HL-60 (cell line): ENCODE measurements at regions not wholly inside any gene's neighbourhood (a gene's known extent, or its start where the extent isn't known, plus 50 kb on each side); places are given as distances from the start of the nearest gene placed in this dataset.
"Not testable (repeated sequence)": the region's sequence is repeated elsewhere in the genome, so short reads cannot be mapped to it uniquely, and the experiment has no call there.

Experiments
- CTCF ChIP-seq: IDR thresholded peaks from one replicate; pipeline ENCODE4 v1.5.1; 2011; ENCODE audit warnings: low read length, control low read depth, inconsistent platforms; ENCODE audit not compliant: insufficient read depth
- GABPA ChIP-seq: IDR thresholded peaks from 2 replicates; pipeline ENCODE4 v1.6.1; 2012; ENCODE audit warnings: low read depth
- POLR2AphosphoS5 ChIP-seq: IDR thresholded peaks from 2 replicates; pipeline ENCODE4 v1.6.1; 2012; ENCODE audit warnings: low read depth
- TF ChIP-seq, protein P1 (sequence below): IDR thresholded peaks from 2 replicates; pipeline ENCODE4 v1.6.1; 2012; ENCODE audit warnings: low read depth; ENCODE audit not compliant: insufficient replicate concordance

- TF ChIP-seq CTCF, GABPA, POLR2AphosphoS5: not testable (repeated sequence)
- TF ChIP-seq, protein P1, sequence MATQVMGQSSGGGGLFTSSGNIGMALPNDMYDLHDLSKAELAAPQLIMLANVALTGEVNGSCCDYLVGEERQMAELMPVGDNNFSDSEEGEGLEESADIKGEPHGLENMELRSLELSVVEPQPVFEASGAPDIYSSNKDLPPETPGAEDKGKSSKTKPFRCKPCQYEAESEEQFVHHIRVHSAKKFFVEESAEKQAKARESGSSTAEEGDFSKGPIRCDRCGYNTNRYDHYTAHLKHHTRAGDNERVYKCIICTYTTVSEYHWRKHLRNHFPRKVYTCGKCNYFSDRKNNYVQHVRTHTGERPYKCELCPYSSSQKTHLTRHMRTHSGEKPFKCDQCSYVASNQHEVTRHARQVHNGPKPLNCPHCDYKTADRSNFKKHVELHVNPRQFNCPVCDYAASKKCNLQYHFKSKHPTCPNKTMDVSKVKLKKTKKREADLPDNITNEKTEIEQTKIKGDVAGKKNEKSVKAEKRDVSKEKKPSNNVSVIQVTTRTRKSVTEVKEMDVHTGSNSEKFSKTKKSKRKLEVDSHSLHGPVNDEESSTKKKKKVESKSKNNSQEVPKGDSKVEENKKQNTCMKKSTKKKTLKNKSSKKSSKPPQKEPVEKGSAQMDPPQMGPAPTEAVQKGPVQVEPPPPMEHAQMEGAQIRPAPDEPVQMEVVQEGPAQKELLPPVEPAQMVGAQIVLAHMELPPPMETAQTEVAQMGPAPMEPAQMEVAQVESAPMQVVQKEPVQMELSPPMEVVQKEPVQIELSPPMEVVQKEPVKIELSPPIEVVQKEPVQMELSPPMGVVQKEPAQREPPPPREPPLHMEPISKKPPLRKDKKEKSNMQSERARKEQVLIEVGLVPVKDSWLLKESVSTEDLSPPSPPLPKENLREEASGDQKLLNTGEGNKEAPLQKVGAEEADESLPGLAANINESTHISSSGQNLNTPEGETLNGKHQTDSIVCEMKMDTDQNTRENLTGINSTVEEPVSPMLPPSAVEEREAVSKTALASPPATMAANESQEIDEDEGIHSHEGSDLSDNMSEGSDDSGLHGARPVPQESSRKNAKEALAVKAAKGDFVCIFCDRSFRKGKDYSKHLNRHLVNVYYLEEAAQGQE: not testable (repeated sequence)
Observed at GRCh38 chr1:213636778-213637177, 351.0 kb upstream of the PROX1 start.
